ENCODE measurements at regions not wholly inside any gene's neighbourhood (a gene's known extent, or its start where the extent isn't known, plus 50 kb on each side); places are given as distances from the start of the nearest gene placed in this dataset.
"Not testable (repeated sequence)": the region's sequence is repeated elsewhere in the genome, so short reads cannot be mapped to it uniquely, and the experiment has no call there.

DNA sequence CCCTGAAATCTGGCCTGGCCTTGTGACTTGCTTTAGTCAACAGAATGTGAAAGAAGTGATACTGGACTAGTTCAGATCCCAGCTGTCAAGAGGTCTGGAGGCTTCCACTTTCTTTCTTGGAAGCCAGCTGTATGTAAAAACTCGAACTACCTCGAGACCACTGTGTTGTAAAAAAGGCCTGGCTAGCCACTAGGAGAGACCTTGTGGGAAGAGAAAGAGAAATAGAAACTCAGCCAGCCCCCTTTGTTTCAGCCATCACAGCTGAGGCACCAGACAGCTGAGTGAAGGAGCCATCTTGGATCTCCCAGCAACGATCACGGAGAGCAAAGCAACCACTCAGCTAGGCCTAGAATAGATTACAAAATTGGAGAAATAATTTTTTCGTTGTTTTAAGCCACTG is 324.9 kb upstream of the TCF4 start:
- no peak for DNase-seq

DNA sequence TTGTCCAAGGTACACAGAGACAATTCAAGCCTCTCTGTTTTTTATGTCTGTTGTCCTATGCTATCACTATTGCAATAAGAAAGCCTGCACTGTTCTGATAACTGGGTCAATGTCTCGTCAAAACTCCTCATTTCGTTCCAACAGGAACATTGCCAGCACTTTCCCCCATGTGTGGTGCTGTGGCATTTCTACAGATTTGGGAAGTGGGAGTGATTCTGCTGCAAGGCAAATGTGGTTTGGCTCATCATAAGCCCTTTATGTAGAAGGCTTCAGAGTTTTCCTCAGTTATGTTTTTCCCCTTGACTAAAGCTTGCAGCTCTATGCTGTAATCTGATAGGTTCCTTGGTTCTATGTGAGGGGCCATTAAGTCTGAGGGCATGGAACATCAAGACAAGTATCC is 324.1 kb upstream of the TCF4 start:
- DNase-seq: no peak

DNA sequence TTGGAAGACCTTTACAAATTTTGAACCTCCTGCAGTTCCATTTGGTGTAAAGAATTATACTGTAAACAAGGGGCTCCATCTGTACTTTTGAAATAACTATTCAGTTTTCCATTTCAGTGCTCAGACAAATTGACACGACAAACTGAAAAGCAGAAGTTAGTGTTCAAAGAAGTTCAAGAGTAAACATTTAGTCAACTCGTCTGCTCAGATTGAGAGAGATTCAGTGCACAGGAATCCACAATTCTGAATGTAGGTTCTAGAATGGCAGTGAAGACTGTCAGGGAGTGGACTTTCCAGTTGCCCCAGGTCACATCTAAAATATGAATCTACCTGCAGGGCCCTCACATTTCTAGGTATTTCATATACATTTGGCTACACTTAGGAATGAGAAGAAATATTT is 322.3 kb upstream of the TCF4 start:
- no peak for DNase-seq

GRCh38 chr18:55908901-55909366 is 320.9 kb upstream of the TCF4 start:
- no peak for DNase-seq

- DNase-seq: no peak
These were observed 319.6 kb upstream of the TCF4 start for GRCh38 chr18:55907453-55908175.

DNA sequence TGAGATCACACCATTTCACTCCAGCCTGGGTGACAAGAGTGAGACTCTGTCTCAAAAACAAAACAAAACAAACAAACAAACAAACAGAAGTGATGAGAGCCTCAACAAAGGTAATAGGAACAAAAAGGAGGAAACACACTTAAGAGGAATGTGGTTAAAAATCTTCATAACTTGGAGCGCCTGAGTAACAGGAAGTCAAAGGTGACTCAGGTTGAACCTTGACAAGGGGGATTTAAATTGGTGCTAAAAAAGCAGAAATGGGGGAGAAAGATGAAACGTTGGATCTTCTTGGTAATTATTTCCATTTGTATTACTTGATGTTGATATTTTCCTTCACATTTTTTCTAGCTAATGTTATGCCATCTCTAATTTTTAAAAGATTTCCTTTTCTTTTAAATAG is 318.5 kb upstream of the TCF4 start:
- DNase-seq: no peak

DNA sequence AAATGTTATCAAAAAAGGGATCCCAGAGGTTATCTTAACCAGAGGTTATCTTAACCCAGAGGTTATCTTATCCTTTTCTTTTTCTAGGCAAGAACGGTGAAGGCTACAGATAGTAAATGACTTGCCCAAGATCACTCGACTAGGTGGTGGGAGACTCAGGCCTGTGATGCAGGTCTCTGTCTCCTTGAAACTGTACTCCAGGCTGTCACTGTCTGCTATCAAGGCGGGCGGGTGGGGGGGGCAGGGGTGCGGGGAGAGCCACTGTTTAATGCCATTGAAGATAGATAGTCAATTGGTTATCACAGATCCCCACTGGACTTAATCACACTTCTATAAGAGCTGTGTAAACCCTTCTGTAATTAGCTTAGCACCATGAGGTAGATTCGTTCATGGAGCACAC is 315.9 kb upstream of the TCF4 start:
- no peak for DNase-seq

GRCh38 chr18:55900380-55900779 is 312.4 kb upstream of the TCF4 start:
- DNase-seq: no peak

GRCh38 chr18:55897091-55897689 is 309.2 kb upstream of the TCF4 start:
- DNase-seq: no peak

GRCh38 chr18:55893948-55894347 is 306.0 kb upstream of the TCF4 start:
- no peak for DNase-seq

DNA sequence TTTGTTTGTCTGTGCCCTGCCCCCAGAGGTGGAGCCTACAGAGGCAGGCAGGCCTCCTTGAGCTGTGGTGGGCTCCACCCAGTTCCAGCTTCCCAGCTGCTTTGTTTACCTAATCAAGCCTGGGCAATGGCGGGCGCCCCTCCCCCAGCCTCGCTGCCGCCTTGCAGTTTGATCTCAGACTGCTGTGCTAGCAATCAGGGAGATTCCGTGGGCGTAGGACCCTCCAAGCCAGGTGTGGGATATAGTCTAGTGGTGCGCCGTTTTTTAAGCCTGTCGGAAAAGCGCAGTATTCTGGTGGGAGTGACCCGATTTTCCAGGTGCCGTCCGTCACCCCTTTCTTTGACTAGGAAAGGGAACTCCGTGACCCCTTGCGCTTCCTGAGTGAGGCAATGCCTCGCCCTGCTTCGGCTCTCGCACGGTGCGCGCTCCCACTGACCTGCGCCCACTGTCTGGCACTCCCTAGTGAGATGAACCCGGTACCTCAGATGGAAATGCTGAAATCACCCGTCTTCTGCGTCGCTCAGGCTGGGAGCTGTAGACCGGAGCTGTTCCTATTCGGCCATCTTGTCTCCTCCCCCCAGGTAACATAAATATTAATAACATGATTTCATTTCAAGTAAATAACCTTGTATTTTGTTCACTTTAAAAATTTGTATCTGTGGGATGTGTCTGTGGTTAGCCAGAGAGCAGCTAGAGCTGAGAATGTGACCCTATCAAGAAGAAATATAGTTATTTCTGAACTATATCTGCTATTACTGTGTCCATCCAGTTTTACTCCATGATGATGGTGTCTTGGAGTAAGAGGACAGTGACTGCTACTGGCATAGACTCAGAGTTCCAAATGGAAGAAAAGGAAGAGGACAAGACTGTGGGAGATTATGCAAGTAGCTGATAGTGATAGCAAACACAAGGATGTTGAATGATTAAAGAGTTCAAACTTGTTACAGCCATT is 305.1 kb upstream of the TCF4 start:
- DNase-seq: not testable (repeated sequence)

- no peak for DNase-seq
These were observed 298.9 kb upstream of the TCF4 start for GRCh38 chr18:55886886-55887285.

- DNase-seq: no peak
These were observed 296.5 kb upstream of the TCF4 start for GRCh38 chr18:55884498-55884897.

DNA sequence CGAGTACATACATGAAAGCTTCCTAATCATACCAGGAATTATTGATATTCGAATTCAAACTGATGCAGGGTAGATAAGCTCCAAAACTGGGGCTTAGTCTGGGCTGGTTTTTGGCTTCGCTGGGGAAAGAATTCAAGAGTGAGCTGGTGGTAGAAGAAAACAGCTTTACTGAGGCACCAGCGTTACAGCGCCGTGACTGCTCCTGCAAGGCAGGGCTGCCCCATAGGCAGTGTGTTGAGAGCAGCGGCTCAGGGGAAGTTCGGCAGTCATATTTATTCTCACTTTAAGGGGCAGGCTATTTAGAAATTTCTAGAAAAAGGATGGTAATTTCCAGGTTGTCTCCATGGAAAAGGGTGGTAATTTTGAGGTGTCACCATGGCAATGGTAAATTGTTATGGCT is 292.6 kb upstream of the TCF4 start:
- DNase-seq: no peak

GRCh38 chr18:55879331-55879730 is 291.3 kb upstream of the TCF4 start:
- DNase-seq: no peak

- peak; percentile 83 for DNase-seq
These were observed 290.2 kb upstream of the TCF4 start for GRCh38 chr18:55878224-55878623.

DNA sequence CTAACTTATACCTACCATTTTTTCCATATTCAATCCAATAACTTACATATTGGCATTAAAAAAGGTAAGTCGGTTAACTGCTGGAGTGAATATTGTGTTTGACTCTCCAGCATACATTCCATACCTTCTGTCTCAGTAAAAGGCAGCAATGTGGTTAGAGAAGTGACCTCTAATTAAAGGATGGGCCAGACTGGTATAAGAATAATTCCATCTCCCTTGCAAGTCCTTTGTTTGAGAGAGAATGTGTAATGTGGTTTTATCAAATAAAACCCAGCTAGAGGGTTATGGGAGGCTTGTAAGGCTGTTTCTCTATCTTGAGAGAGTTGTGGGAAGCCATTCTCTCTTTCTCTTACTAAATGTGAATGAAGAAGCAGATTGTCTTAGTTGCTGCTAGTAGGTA is 289.3 kb upstream of the TCF4 start:
- no peak for DNase-seq

GRCh38 chr18:55876254-55876653 is 288.3 kb upstream of the TCF4 start:
- DNase-seq: peak; percentile 7

- DNase-seq: no peak
These were observed 287.4 kb upstream of the TCF4 start for GRCh38 chr18:55875371-55875901.

- peak; percentile 16 for DNase-seq
These were observed 281.8 kb upstream of the TCF4 start for GRCh38 chr18:55869556-55870501.

GRCh38 chr18:55868909-55869308 is 280.9 kb upstream of the TCF4 start:
- no peak for DNase-seq

DNA sequence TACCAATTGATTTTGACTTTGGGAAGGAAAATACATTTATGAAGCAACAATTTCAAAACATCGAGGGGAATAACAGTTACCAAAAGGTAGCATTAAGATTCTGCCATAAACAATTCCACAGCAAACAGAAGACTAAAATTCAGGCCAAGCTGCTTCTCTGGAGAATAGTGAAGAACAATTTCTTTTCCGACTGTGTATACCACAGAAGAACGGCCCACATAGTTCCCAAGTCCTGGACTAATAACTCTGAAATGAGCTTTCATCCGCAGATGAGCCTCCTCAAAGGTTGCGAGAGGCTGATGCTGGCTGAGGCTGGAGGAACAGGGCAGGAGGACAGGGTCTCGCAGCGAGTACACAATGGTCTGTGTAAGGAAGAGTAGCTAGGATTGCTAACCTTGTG is 278.9 kb upstream of the TCF4 start:
- no peak for DNase-seq
